BLaER1 (cell line): ENCODE measurements at regions not wholly inside any gene's neighbourhood (a gene's known extent, or its start where the extent isn't known, plus 50 kb on each side); places are given as distances from the start of the nearest gene placed in this dataset.

ENCODE experiments used
- H3K27ac ChIP-seq: shearing (Covaris generic); formaldehyde crosslinking; 2 replicates; pipeline ENCODE4 v1.8.1; 2022
- H3K27me3 ChIP-seq: shearing (Covaris generic); formaldehyde crosslinking; 2 replicates; pipeline ENCODE4 v1.8.1; 2022
- H3K36me3 ChIP-seq: shearing (Covaris generic); formaldehyde crosslinking; 2 replicates; pipeline ENCODE4 v1.8.1; 2022
- H3K4me1 ChIP-seq: shearing (Covaris generic); formaldehyde crosslinking; 2 replicates; pipeline ENCODE4 v1.8.1; 2022
- H3K4me2 ChIP-seq: shearing (Covaris generic); formaldehyde crosslinking; 2 replicates; pipeline ENCODE4 v1.8.1; 2022
- H3K4me3 ChIP-seq: shearing (Covaris generic); formaldehyde crosslinking; 2 replicates; pipeline ENCODE4 v1.8.1; 2022
- H3K9ac ChIP-seq: shearing (Covaris generic); formaldehyde crosslinking; 2 replicates; pipeline ENCODE4 v1.8.1; 2022
- H3K9me3 ChIP-seq: shearing (Covaris generic); formaldehyde crosslinking; 2 replicates; pipeline ENCODE4 v1.8.1; 2022
- H4K20me1 ChIP-seq: shearing (Covaris generic); formaldehyde crosslinking; 2 replicates; pipeline ENCODE4 v1.8.1; 2022
- Cebpa-rat ChIP-seq: shearing (Covaris generic); IDR thresholded peaks from 2 replicates; pipeline ENCODE4 v1.8.1; 2022

- no peak overlapping the region for H3K27ac ChIP-seq
- H3K4me1 ChIP-seq: no peaks in the 10 kb centered on the region
- no peak overlapping the region for H3K4me2 ChIP-seq
- H3K27me3 ChIP-seq: no peaks in the 10 kb centered on the region
- H3K36me3 ChIP-seq: no peaks in the 10 kb centered on the region
- TF ChIP-seq Cebpa-rat: no peak
- no peak overlapping the region for H3K9ac ChIP-seq
- no peaks in the 10 kb centered on the region for H3K9me3 ChIP-seq
- no peaks in the 10 kb centered on the region for H4K20me1 ChIP-seq
- H3K4me3 ChIP-seq: no peak overlapping the region
Observed at GRCh38 chr11:92125321-92125720, 99.3 kb upstream of the FAT3 start.

GRCh38 chr11:92123540-92123939, 101.1 kb upstream of the FAT3 start:
- Histone ChIP-seq H3K4me1 (no peaks in the 10 kb centered on the region), H3K27ac (no peak overlapping the region), H3K36me3 (no peaks in the 10 kb centered on the region), H3K9me3 (peaks cover 6% of the 10 kb centered on the region; the same call in 1 of the 2 replicates), H4K20me1 (no peaks in the 10 kb centered on the region), H3K27me3 (no peaks in the 10 kb centered on the region), H3K9ac (no peak overlapping the region), H3K4me3 (no peak overlapping the region), H3K4me2 (no peak overlapping the region)
- no peak for TF ChIP-seq Cebpa-rat

- Histone ChIP-seq H3K9ac (no peak overlapping the region), H3K9me3 (peaks cover 6% of the 10 kb centered on the region; the same call in 1 of the 2 replicates), H3K4me3 (no peak overlapping the region), H3K27me3 (no peaks in the 10 kb centered on the region), H3K36me3 (no peaks in the 10 kb centered on the region), H3K27ac (no peak overlapping the region), H3K4me2 (no peak overlapping the region), H4K20me1 (no peaks in the 10 kb centered on the region), H3K4me1 (no peaks in the 10 kb centered on the region)
- TF ChIP-seq Cebpa-rat: no peak
Observed at GRCh38 chr11:92122561-92122960, 102.1 kb upstream of the FAT3 start.

- Histone ChIP-seq H3K9me3 (peaks cover 5% of the 10 kb centered on the region), H3K4me3 (no peak overlapping the region), H3K9ac (no peak overlapping the region), H3K27me3 (no peaks in the 10 kb centered on the region), H3K4me2 (no peak overlapping the region), H4K20me1 (no peaks in the 10 kb centered on the region), H3K4me1 (no peaks in the 10 kb centered on the region), H3K27ac (no peak overlapping the region), H3K36me3 (no peaks in the 10 kb centered on the region)
- no peak for TF ChIP-seq Cebpa-rat
Observed at GRCh38 chr11:92111287-92111686, 113.3 kb upstream of the FAT3 start.

- Histone ChIP-seq H3K9me3 (peaks cover 5% of the 10 kb centered on the region), H3K9ac (no peak overlapping the region), H3K4me1 (no peaks in the 10 kb centered on the region), H3K36me3 (no peaks in the 10 kb centered on the region), H3K4me2 (no peak overlapping the region), H3K27me3 (no peaks in the 10 kb centered on the region), H3K27ac (no peak overlapping the region), H4K20me1 (no peaks in the 10 kb centered on the region), H3K4me3 (no peak overlapping the region)
- no peak for TF ChIP-seq Cebpa-rat
Observed at GRCh38 chr11:92109466-92109865, 115.2 kb upstream of the FAT3 start.

GRCh38 chr11:92107331-92107730, 117.3 kb upstream of the FAT3 start:
- H4K20me1 ChIP-seq: no peaks in the 10 kb centered on the region
- no peak overlapping the region for H3K4me2 ChIP-seq
- H3K9me3 ChIP-seq: no peaks in the 10 kb centered on the region
- no peak for TF ChIP-seq Cebpa-rat
- no peaks in the 10 kb centered on the region for H3K36me3 ChIP-seq
- H3K27ac ChIP-seq: no peak overlapping the region
- H3K27me3 ChIP-seq: no peaks in the 10 kb centered on the region
- H3K4me3 ChIP-seq: no peak overlapping the region
- H3K4me1 ChIP-seq: no peaks in the 10 kb centered on the region
- H3K9ac ChIP-seq: no peak overlapping the region

- no peaks in the 10 kb centered on the region for H3K9me3 ChIP-seq
- no peak for TF ChIP-seq Cebpa-rat
Observed at GRCh38 chr11:92104349-92104748, 120.3 kb upstream of the FAT3 start.

GRCh38 chr11:92101920-92102319, 122.7 kb upstream of the FAT3 start:
- Histone ChIP-seq H3K4me2 (no peak overlapping the region), H3K9ac (no peak overlapping the region), H3K9me3 (no peaks in the 10 kb centered on the region), H3K4me3 (no peak overlapping the region), H3K36me3 (no peaks in the 10 kb centered on the region), H3K4me1 (no peaks in the 10 kb centered on the region), H3K27ac (no peak overlapping the region), H4K20me1 (no peaks in the 10 kb centered on the region), H3K27me3 (no peaks in the 10 kb centered on the region)
- TF ChIP-seq Cebpa-rat: no peak; the same call in 1 of the 2 replicates

More at GRCh38 chr11:92104349-92104748, 120.3 kb upstream of the FAT3 start:
- no peak overlapping the region for H3K4me3 ChIP-seq
- H3K36me3 ChIP-seq: no peaks in the 10 kb centered on the region
- no peaks in the 10 kb centered on the region for H4K20me1 ChIP-seq
- H3K27me3 ChIP-seq: no peaks in the 10 kb centered on the region
- H3K9ac ChIP-seq: no peak overlapping the region
- no peaks in the 10 kb centered on the region for H3K4me1 ChIP-seq
- H3K4me2 ChIP-seq: no peak overlapping the region
- H3K27ac ChIP-seq: no peak overlapping the region

- no peak overlapping the region for H3K27ac ChIP-seq
- no peaks in the 10 kb centered on the region for H3K36me3 ChIP-seq
- H3K9me3 ChIP-seq: no peaks in the 10 kb centered on the region
- no peaks in the 10 kb centered on the region for H3K27me3 ChIP-seq
- TF ChIP-seq Cebpa-rat: no peak
- H3K9ac ChIP-seq: no peak overlapping the region
- H3K4me3 ChIP-seq: no peak overlapping the region
- no peaks in the 10 kb centered on the region for H4K20me1 ChIP-seq
- H3K4me1 ChIP-seq: no peaks in the 10 kb centered on the region
- H3K4me2 ChIP-seq: no peak overlapping the region
Observed at GRCh38 chr11:92099183-92099582, 125.4 kb upstream of the FAT3 start.

- H3K36me3 ChIP-seq: no peaks in the 10 kb centered on the region
- H3K27me3 ChIP-seq: no peaks in the 10 kb centered on the region
- no peaks in the 10 kb centered on the region for H3K4me1 ChIP-seq
- H3K9me3 ChIP-seq: no peaks in the 10 kb centered on the region
- H3K27ac ChIP-seq: no peak overlapping the region
- H3K4me3 ChIP-seq: no peak overlapping the region
- TF ChIP-seq Cebpa-rat: no peak
- H3K4me2 ChIP-seq: no peak overlapping the region
- no peaks in the 10 kb centered on the region for H4K20me1 ChIP-seq
- H3K9ac ChIP-seq: no peak overlapping the region
Observed at GRCh38 chr11:92098172-92098571, 126.4 kb upstream of the FAT3 start.
